B cell (primary cell): ENCODE measurements at regions not wholly inside any gene's neighbourhood (a gene's known extent, or its start where the extent isn't known, plus 50 kb on each side); places are given as distances from the start of the nearest gene placed in this dataset.

ENCODE experiments used
- ATAC-seq: fragments of 200-7000 bp; cut with Tn5 transposase; one replicate; pipeline ENCODE4 v1.10.0; 2021; ENCODE audit warnings: low read depth, mild to moderate bottlenecking, moderate number of reproducible peaks, moderate library complexity
- CTCF ChIA-PET: fragments of 350-600 bp; sonication (Branson Sonifier 250); formaldehyde crosslinking; loops from one replicate; lab custom pipeline; 2021; ENCODE audit warnings: antibody characterized with exemption, inconsistent platforms; lab: Charles Lee
- POLR2A ChIA-PET: fragments of 350-600 bp; sonication (Branson Sonifier 250); formaldehyde crosslinking; loops from one replicate; lab custom pipeline; 2021; ENCODE audit warnings: antibody characterized with exemption; lab: Charles Lee
- DNase-seq: peaks from one replicate; pipeline ENCODE4 v3.0.0; 2013
- H2AFZ ChIP-seq: 2 replicates; pipeline ENCODE4 v1.6.1; 2012; ENCODE audit warnings: mild to moderate bottlenecking, low read depth, low read length; ENCODE audit not compliant: insufficient read depth, poor library complexity, severe bottlenecking
- H3K27ac ChIP-seq, 2 donors: 1 replicate in 1 of 2; 2 replicates in 1 of 2; pipeline ENCODE4 v1.5.1; 2012 to 2013; ENCODE audit warnings: low read length in 2 of 2, mild to moderate bottlenecking in 2 of 2, moderate library complexity in 1 of 2
- H3K27me3 ChIP-seq, 4 experiments: fragments of 200-600 bp in 1 of 4; sonication (generic) in 1 of 4; replicated peaks in 1 of 4; 1 replicate in 2 of 4; 2 replicates in 2 of 4; pipeline versions ENCODE4 v1.6.1 to v1.7.0; 2013 to 2016; ENCODE audit warnings: low read length in 3 of 4, mild to moderate bottlenecking in 2 of 4, mixed read lengths in 1 of 4, moderate library complexity in 1 of 4; ENCODE audit not compliant: insufficient read depth in 4 of 4, control insufficient read depth in 3 of 4; ENCODE audit errors: control extremely low read depth in 1 of 4
- H3K36me3 ChIP-seq, 2 experiments: replicated peaks in 1 of 2; 1 replicate in 1 of 2; 2 replicates in 1 of 2; pipeline versions ENCODE4 v1.6.1 to v1.7.1; 2013; ENCODE audit warnings: low read length in 1 of 2; ENCODE audit not compliant: insufficient read depth in 2 of 2, control insufficient read depth in 1 of 2; ENCODE audit errors: control extremely low read depth in 1 of 2, extremely low read depth in 1 of 2
- H3K4me1 ChIP-seq, 2 donors: fragments of 200-600 bp in 1 of 2; sonication (generic) in 1 of 2; 1 replicate in 1 of 2; 2 replicates in 1 of 2; pipeline versions ENCODE4 v1.5.1 to v1.6.1; 2013 to 2017; ENCODE audit warnings: low read length in 2 of 2; ENCODE audit not compliant: control insufficient read depth in 2 of 2, insufficient read depth in 2 of 2
- H3K4me2 ChIP-seq: replicated peaks from 2 replicates; pipeline ENCODE3; 2012; ENCODE audit warnings: mild to moderate bottlenecking, low read depth, low read length; ENCODE audit not compliant: poor library complexity, severe bottlenecking
- H3K4me3 ChIP-seq, 5 experiments: fragments of 200-600 bp in 1 of 5; sonication (generic) in 1 of 5; 1 replicate in 3 of 5; 2 replicates in 2 of 5; pipeline versions ENCODE4 v1.5.1 to v1.7.0; 2011 to 2016; ENCODE audit warnings: low read length in 4 of 5, mild to moderate bottlenecking in 4 of 5, low read depth in 2 of 5, control low read depth in 1 of 5, moderate library complexity in 1 of 5; ENCODE audit not compliant: insufficient read depth in 1 of 5; ENCODE audit errors: control extremely low read depth in 1 of 5, extremely low read depth in 1 of 5
- H3K79me2 ChIP-seq: fragments of 200-600 bp; sonication (generic); one replicate; pipeline ENCODE4 v1.6.0; 2016; ENCODE audit warnings: low read length; ENCODE audit not compliant: control insufficient read depth, insufficient read depth
- H3K9ac ChIP-seq: fragments of 200-600 bp; sonication (generic); 2 replicates; pipeline ENCODE4 v1.6.1; 2017; ENCODE audit warnings: mild to moderate bottlenecking, low read length, moderate library complexity
- H3K9me3 ChIP-seq, 3 donors: one replicate each; pipeline versions ENCODE4 v1.6.1 to v1.7.1; 2013; ENCODE audit warnings: low read length in 2 of 3; ENCODE audit not compliant: control insufficient read depth in 2 of 3, insufficient read depth in 1 of 3; ENCODE audit errors: control extremely low read depth in 1 of 3
- H4K20me1 ChIP-seq: 2 replicates; pipeline ENCODE4 v1.6.0; 2012; ENCODE audit warnings: mild to moderate bottlenecking, low read length; ENCODE audit not compliant: insufficient read depth, control insufficient read depth, poor library complexity, severe bottlenecking
- H3K27ac Mint-ChIP-seq: one replicate; pipeline ENCODE4 v1.8.0; 2021; ENCODE audit warnings: mixed read lengths
- H3K27me3 Mint-ChIP-seq: one replicate; pipeline ENCODE4 v1.8.0; 2021; ENCODE audit warnings: mixed read lengths
- H3K4me1 Mint-ChIP-seq: one replicate; pipeline ENCODE4 v1.8.0; 2021; ENCODE audit warnings: mixed read lengths
- H3K4me3 Mint-ChIP-seq: one replicate; pipeline ENCODE4 v1.8.0; 2021; ENCODE audit warnings: mixed read lengths
- H3K9me3 Mint-ChIP-seq: one replicate; pipeline ENCODE4 v1.8.0; 2022; ENCODE audit warnings: mixed read lengths; ENCODE audit not compliant: insufficient read depth
- CTCF ChIP-seq: fragments of 200-600 bp; IDR thresholded peaks from one replicate; pipeline ENCODE4 v1.8.0; 2022; ENCODE audit warnings: antibody characterized with exemption, mild to moderate bottlenecking
- EZH2 ChIP-seq: IDR thresholded peaks from 2 replicates; pipeline ENCODE4 v1.6.1; 2012; ENCODE audit warnings: borderline replicate concordance, low read depth, mild to moderate bottlenecking, moderate library complexity, low read length; ENCODE audit not compliant: insufficient read depth, poor library complexity, severe bottlenecking
- WGBS: methylation state at CpG from one replicate; pipeline ENCODE4 v1.1.5; 2013; ENCODE audit warnings: missing lambda C conversion rate; ENCODE audit not compliant: insufficient coverage; 5-methylcytosine and 5-hydroxymethylcytosine counted together
- intact Hi-C: fragments of 100-400 bp; cut with micrococcal nuclease; formaldehyde crosslinking; loops from one replicate; pipeline ENCODE4 v1.10.0; 2022

DNA sequence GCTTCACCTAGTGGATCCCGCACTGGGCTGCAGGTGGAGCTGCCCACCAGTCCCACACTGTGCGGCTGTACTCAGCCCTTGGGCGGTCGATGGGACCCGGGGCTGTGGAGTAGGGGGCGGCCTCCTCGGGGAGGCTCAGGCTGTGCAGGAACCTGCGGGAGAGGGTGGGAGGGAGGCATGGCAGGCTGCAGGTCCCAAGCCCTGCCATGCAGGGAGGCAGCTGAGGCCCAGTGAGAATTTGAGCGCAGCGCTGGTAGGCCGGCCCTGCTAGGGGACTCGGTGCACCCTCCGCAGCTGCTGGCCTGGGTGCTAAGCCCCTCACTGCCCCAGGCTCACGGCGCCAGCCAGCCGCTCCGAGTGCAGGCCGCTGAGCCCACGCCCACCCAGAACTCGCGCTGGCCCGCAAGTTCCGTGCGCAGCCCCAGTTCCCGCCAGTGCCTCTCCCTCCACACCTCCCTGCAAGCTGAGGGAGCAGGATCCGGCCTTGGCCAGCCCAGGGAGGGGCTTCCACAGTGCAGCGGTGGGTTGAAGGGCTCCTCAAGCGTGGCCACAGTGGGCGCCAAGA lies 1407.6 kb downstream of the EPHA7 start:
- ChIA-PET POLR2A (no interaction called here), CTCF (no interaction called here)
- Mint-ChIP-seq H3K4me1 (no peaks in the 10 kb centered on the region), H3K27me3 (no peaks in the 10 kb centered on the region), H3K27ac (no peak overlapping the region), H3K9me3 (peaks cover 7% of the 10 kb centered on the region), H3K4me3 (no peak overlapping the region)
- ATAC-seq (no peak), DNase-seq (no peak)
- Histone ChIP-seq H3K27ac (no peak overlapping the region), H2AFZ (no peak overlapping the region), H3K9ac (no peak overlapping the region), H4K20me1 (no peaks in the 10 kb centered on the region), H3K27me3 (no peaks in the 10 kb centered on the region), H3K4me1 (no peaks in the 10 kb centered on the region), H3K4me3 (no peak overlapping the region), H3K36me3 (no peaks in the 10 kb centered on the region), H3K4me2 (no peak overlapping the region), H3K9me3 (peaks cover 0 to 11% (median 0%) of the 10 kb centered on the region in 3 donors), H3K79me2 (no peaks in the 10 kb centered on the region)
- intact Hi-C loops = no loop called here
- WGBS = 94% methylated on average over 29 of the region's 29 CpGs
- TF ChIP-seq CTCF (no peak), EZH2 (no peak)

DNA sequence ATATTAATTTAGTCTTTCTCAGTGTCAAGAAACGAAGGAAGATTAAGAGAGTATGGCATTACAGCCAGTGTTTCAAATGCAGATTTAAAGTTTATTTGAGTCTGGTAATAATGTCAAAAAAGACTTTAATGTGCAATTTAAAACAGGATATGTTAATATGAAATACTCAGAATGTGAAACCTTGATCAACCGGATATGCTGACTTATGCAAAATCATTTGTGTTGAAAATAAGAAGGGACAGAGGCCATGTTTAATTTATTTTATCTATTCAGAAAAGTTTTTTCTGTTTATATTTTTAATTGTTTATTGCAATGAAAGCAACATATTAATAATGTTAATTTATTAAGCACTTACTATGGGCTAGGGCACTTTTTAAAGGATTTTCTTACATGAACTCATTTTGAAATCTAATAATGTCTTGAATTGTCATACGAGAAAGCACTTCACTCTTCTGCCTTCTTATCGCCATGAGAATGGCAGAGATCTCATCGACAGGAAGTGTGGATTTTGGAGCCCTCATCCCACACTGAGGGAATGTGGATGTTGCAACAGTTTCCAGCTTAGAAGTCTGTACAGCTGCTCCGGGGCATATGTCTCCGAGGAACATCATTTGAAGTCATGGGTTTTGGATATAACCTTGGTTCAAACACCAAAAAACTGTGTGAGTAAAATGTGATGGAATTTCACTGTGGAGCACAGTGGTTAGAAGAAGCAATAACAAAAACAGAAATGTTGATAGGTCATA lies 1410.4 kb downstream of the EPHA7 start:
- Mint-ChIP-seq H3K4me1 (no peaks in the 10 kb centered on the region), H3K4me3 (no peak overlapping the region), H3K27ac (no peak overlapping the region), H3K27me3 (no peaks in the 10 kb centered on the region), H3K9me3 (peaks cover 5% of the 10 kb centered on the region)
- Histone ChIP-seq H3K9me3 (peaks cover 0 to 11% (median 0%) of the 10 kb centered on the region in 3 donors), H3K27me3 (no peaks in the 10 kb centered on the region), H3K79me2 (no peaks in the 10 kb centered on the region), H3K4me2 (no peak overlapping the region), H3K27ac (no peak overlapping the region), H3K9ac (no peak overlapping the region), H3K4me1 (no peaks in the 10 kb centered on the region), H4K20me1 (no peaks in the 10 kb centered on the region), H3K36me3 (no peaks in the 10 kb centered on the region), H2AFZ (no peak overlapping the region), H3K4me3 (no peak overlapping the region)
- intact Hi-C loops = no loop called here
- no peak for TF ChIP-seq CTCF
- no peak for TF ChIP-seq EZH2
- CTCF ChIA-PET = no interaction called here
- POLR2A ChIA-PET = no interaction called here
- no peak for DNase-seq
- WGBS = 80% methylated on average over 1 of the region's 7 CpGs
- no peak for ATAC-seq
